ENCODE measurements at regions not wholly inside any gene's neighbourhood (a gene's known extent, or its start where the extent isn't known, plus 50 kb on each side); places are given as distances from the start of the nearest gene placed in this dataset.

DNA sequence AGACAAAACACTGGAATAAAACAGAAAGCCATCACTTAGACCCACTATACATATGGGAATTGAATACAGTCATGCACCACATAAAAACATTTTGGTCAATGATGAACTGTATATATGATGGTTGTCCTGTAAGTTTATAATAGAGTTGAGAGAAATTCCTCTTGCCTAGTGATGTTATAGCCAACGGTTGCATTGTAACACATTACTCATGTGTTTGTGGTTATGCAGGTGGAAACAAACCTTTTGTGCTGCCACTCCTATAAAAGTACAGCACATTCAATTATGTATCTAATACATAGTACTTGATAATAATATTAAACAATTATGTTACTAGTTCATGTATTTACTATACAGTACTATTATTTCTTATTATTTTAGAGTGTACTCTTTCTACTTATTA lies 381.2 kb upstream of the MBL2 start:
- no peak for TF ChIP-seq POLR2A (IDR thresholded peaks at IDR 0.05)
- TF ChIP-seq, protein P1, sequence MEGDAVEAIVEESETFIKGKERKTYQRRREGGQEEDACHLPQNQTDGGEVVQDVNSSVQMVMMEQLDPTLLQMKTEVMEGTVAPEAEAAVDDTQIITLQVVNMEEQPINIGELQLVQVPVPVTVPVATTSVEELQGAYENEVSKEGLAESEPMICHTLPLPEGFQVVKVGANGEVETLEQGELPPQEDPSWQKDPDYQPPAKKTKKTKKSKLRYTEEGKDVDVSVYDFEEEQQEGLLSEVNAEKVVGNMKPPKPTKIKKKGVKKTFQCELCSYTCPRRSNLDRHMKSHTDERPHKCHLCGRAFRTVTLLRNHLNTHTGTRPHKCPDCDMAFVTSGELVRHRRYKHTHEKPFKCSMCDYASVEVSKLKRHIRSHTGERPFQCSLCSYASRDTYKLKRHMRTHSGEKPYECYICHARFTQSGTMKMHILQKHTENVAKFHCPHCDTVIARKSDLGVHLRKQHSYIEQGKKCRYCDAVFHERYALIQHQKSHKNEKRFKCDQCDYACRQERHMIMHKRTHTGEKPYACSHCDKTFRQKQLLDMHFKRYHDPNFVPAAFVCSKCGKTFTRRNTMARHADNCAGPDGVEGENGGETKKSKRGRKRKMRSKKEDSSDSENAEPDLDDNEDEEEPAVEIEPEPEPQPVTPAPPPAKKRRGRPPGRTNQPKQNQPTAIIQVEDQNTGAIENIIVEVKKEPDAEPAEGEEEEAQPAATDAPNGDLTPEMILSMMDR (IDR thresholded peaks at IDR 0.05), result no peak
- no peak for DNase-seq
- intact Hi-C loops (cut with DNase I; ENCODE audit: low total_unique reads), result no loop called here

DNA sequence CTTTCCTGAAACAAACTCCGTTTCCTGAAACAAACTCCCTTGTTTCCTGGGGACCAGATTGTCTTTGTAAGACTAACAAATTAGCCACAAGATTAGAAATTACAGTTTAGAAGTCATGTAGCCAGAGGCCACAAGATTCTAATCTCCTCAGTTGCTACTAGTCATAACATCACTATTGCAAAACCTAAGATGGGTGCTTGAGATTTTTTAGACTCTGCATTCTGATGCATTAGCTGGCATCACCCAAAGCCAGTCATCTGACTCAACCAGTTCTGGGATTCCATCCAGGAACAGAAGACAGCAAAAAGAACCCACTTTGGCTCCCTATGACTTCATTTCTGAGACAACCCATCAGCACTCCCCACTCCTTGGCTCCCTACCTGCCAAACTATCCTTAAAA lies 367.9 kb upstream of the MBL2 start:
- Histone ChIP-seq H3K27me3 (no peaks in the 10 kb centered on the region), H3K36me3 (no peaks in the 10 kb centered on the region), H3K4me3 (no peak overlapping the region), H3K4me1 (no peaks in the 10 kb centered on the region), H3K27ac (no peak overlapping the region), H3K9me3 (no peaks in the 10 kb centered on the region)
- TF ChIP-seq POLR2A (IDR thresholded peaks at IDR 0.05), result no peak
- TF ChIP-seq, protein P1 (IDR thresholded peaks at IDR 0.05), result no peak
- intact Hi-C loops (cut with DNase I; ENCODE audit: low total_unique reads), result no loop called here
- DNase-seq, result no peak

More for the DNA sequence above, 381.2 kb upstream of the MBL2 start:
- Histone ChIP-seq H3K27me3 (no peaks in the 10 kb centered on the region), H3K9me3 (no peaks in the 10 kb centered on the region), H3K4me1 (no peaks in the 10 kb centered on the region), H3K27ac (no peak overlapping the region), H3K4me3 (no peak overlapping the region), H3K36me3 (no peaks in the 10 kb centered on the region)

DNA sequence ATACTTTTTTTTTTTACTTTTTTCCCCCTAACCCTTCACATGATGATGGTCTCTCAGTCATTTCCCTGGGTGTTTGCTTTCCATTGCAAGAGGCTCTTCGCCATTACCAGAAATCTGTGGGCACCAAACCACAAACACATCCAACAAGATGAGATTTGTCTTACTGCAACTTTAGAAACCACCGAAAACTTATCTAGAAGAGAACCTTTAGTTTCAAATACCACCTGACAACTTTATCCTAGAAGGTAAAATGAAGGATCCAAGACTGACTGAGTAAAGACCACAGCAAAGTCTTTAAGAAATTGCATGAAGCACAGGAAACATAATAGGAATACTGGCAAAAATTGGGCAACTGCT lies 363.3 kb upstream of the MBL2 start:
- H3K4me1 ChIP-seq, result no peaks in the 10 kb centered on the region
- no peaks in the 10 kb centered on the region for H3K27me3 ChIP-seq
- TF ChIP-seq POLR2A (IDR thresholded peaks at IDR 0.05), result no peak
- TF ChIP-seq, protein P1 (IDR thresholded peaks at IDR 0.05), result no peak
- no peaks in the 10 kb centered on the region for H3K36me3 ChIP-seq
- H3K9me3 ChIP-seq, result no peaks in the 10 kb centered on the region
- no peak overlapping the region for H3K4me3 ChIP-seq
- H3K27ac ChIP-seq, result no peak overlapping the region
- no peak for DNase-seq
- intact Hi-C loops (cut with DNase I; ENCODE audit: low total_unique reads), result no loop called here

DNA sequence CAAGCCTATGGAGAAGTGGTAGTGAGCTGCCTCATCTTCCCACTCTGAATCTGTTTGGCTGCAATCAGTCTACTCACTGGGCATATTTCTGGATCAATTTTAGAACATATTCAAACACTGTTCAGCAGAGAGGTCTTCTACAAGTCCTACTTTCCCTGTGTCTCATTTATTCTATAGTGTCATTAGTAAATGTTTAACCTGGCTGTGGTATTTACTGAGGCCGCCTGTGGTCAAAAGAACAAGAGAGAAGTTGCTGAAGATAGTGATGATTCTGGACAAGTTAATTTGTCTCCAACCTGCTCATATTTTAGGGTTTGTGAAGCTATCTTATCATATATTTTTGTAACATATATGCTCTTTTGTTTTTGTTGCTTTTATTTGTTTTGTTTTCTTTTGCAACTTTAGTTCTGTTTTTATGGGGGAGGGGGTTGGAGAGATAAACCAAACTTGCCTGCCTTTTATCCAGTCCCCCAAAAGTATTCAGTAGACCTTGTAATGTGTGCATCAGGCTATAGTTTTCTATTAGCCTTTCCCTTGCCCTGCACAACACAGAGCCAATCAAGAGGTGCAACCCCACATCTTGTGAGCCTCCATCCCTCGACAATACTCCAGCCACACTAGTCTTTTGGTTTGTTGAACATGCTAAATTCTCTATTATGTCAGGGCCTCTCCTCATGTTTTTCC lies 362.8 kb upstream of the MBL2 start:
- Histone ChIP-seq H3K27me3 (no peaks in the 10 kb centered on the region), H3K4me1 (no peaks in the 10 kb centered on the region), H3K9me3 (no peaks in the 10 kb centered on the region), H3K27ac (no peak overlapping the region), H3K36me3 (no peaks in the 10 kb centered on the region), H3K4me3 (no peak overlapping the region)
- intact Hi-C loops (cut with DNase I; ENCODE audit: low total_unique reads), result no loop called here
- TF ChIP-seq POLR2A (IDR thresholded peaks at IDR 0.05), result no peak
- TF ChIP-seq, protein P1 (IDR thresholded peaks at IDR 0.05), result no peak
- no peak for DNase-seq

DNA sequence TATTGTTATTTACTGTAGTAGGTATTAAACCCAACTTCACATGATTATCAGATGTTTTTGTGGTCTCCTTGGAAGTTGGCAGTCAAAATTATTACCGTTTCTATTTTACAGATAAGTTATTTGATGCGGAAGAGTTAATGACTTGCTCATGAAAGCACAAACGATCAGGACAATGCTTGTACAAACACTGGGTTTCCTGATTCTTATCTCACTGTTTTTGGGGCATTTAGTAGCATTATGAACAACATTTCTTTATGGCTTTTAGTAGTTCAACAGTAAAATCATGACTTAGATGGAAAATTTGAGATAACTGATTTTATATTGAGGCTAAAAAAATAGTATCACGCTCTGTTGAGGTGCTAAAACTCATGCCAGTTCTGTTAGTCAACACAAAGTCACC lies 361.5 kb upstream of the MBL2 start:
- no peaks in the 10 kb centered on the region for H3K27me3 ChIP-seq
- H3K4me3 ChIP-seq, result no peak overlapping the region
- no peak overlapping the region for H3K27ac ChIP-seq
- H3K9me3 ChIP-seq, result no peaks in the 10 kb centered on the region
- intact Hi-C loops (cut with DNase I; ENCODE audit: low total_unique reads), result no loop called here
- no peak for DNase-seq
- no peaks in the 10 kb centered on the region for H3K36me3 ChIP-seq
- TF ChIP-seq POLR2A (IDR thresholded peaks at IDR 0.05), result no peak
- TF ChIP-seq, protein P1 (IDR thresholded peaks at IDR 0.05), result no peak
- H3K4me1 ChIP-seq, result no peaks in the 10 kb centered on the region
